Adrenal gland (tissue), 5 donors: ENCODE measurements at regions not wholly inside any gene's neighbourhood (a gene's known extent, or its start where the extent isn't known, plus 50 kb on each side); places are given as distances from the start of the nearest gene placed in this dataset.

Experiments
- CTCF ChIP-seq, 6 experiments: fragments of 450-650 bp in 4 of 6; fragments of 200-600 bp in 2 of 6; sonication (generic) in 1 of 6; IDR thresholded peaks; 1 replicate in 5 of 6; 2 replicates in 1 of 6; pipeline versions ENCODE4 v1.5.1 to v1.8.0; 2016 to 2021; ENCODE audit warnings: antibody characterized with exemption in 6 of 6, mild to moderate bottlenecking in 2 of 6, moderate library complexity in 1 of 6
- POLR2A ChIP-seq, 2 donors: fragments of 450-650 bp; IDR thresholded peaks; one replicate each; pipeline ENCODE4 v1.6.1; 2017; ENCODE audit warnings: antibody characterized with exemption in 2 of 2, mild to moderate bottlenecking in 2 of 2, moderate library complexity in 1 of 2
- donor health status: DM: no; HTN: no; CAD: no.

- TF ChIP-seq CTCF (IDR thresholded peaks at IDR 0.05): no peak
- no peak for TF ChIP-seq POLR2A (IDR thresholded peaks at IDR 0.05)
Measured at GRCh38 chr3:84825817-84826216, 133.0 kb upstream of the CADM2 start.
